MCF 10A (cell line): ENCODE measurements at regions not wholly inside any gene's neighbourhood (a gene's known extent, or its start where the extent isn't known, plus 50 kb on each side); places are given as distances from the start of the nearest gene placed in this dataset.
A peak's percentile ranks its signal among the peaks of the same experiment; 100 is the strongest.

Experiments
- BruUV-seq: library from RNA; stranded (reverse); fragments of 400-500 nt; replicated peaks from 2 replicates; lab custom pipeline; 2021; lab: Mats Ljungman, UMichigan
- CTCF ChIA-PET: fragments of 300-600 bp; sonication (Branson Sonifier 250); formaldehyde crosslinking; extraction: SDS; loops from one replicate; lab custom pipeline; 2021; ENCODE audit warnings: antibody characterized with exemption, inconsistent platforms; lab: Yijun Ruan, JAX
- POLR2A ChIA-PET: fragments of 300-600, 350-650 bp; sonication (Branson Sonifier 250); formaldehyde crosslinking; extraction: SDS; loops from one replicate; lab custom pipeline; 2020; ENCODE audit warnings: antibody characterized with exemption, inconsistent platforms; lab: Yijun Ruan, JAX
- DNase-seq: peaks from one replicate; pipeline ENCODE4 v3.0.0-alpha.2; 2018; ENCODE audit not compliant: unreplicated experiment
- H3K27ac Mint-ChIP-seq: one replicate; pipeline ENCODE4 v1.8.0; 2022; ENCODE audit warnings: mild to moderate bottlenecking, low read depth, mixed read lengths; ENCODE audit not compliant: unreplicated experiment
- H3K27me3 Mint-ChIP-seq: one replicate; pipeline ENCODE4 v1.8.0; 2022; ENCODE audit warnings: mixed read lengths; ENCODE audit not compliant: insufficient read depth, unreplicated experiment
- H3K36me3 Mint-ChIP-seq: one replicate; pipeline ENCODE4 v1.8.0; 2022; ENCODE audit warnings: mild to moderate bottlenecking, moderate library complexity, mixed read lengths; ENCODE audit not compliant: insufficient read depth, unreplicated experiment
- H3K4me1 Mint-ChIP-seq: one replicate; pipeline ENCODE4 v1.8.0; 2022; ENCODE audit warnings: mixed read lengths; ENCODE audit not compliant: insufficient read depth, unreplicated experiment
- H3K4me3 Mint-ChIP-seq: one replicate; pipeline ENCODE4 v1.8.0; 2022; ENCODE audit warnings: mild to moderate bottlenecking, moderate library complexity, mixed read lengths; ENCODE audit not compliant: unreplicated experiment
- H3K9me3 Mint-ChIP-seq: one replicate; pipeline ENCODE4 v1.8.0; 2022; ENCODE audit warnings: mixed read lengths; ENCODE audit not compliant: unreplicated experiment
- intact Hi-C: fragments of 100-400 bp; cut with micrococcal nuclease; formaldehyde crosslinking; loops from 2 replicates; pipeline ENCODE4 v1.14.1; 2022
- TF ChIP-seq, protein P1 (sequence below): fragments of 200-600 bp; IDR thresholded peaks from one replicate; pipeline ENCODE4 v1.8.0; 2022; ENCODE audit warnings: antibody characterized with exemption, mild to moderate bottlenecking; ENCODE audit not compliant: unreplicated experiment

DNA sequence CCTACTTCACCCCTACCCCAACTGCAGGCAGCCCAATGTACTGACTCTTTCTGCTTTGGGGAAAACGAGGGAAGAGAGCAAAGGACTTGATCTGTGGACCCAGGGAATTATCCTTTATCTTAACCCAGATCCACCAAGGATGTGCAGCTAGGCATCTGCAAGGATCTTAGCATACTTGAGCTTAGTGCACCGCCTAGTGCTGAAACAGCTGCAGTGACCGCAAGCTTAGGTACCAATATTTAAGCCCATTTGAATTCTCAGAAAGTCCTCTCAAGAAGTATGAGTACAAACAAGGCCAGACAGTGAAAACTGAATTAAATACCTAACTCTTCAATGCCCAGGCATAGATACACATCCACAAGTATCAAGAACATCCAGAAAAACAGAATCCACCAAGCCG lies 576.7 kb upstream of the ADAMTS16 start:
- peaks cover 46% of the 10 kb centered on the region for H3K9me3 Mint-ChIP-seq
- H3K4me1 Mint-ChIP-seq: no peaks in the 10 kb centered on the region
- ChIA-PET POLR2A (no interaction called here), CTCF (interaction anchor here (0.7 kb wide), 1 partner anchor 532 kb away, joined by 3 read pairs; no protein-coding TSS in a partner anchor)
- no TSS peak for BruUV-seq
- peak; percentile 20 for DNase-seq
- TF ChIP-seq, protein P1, sequence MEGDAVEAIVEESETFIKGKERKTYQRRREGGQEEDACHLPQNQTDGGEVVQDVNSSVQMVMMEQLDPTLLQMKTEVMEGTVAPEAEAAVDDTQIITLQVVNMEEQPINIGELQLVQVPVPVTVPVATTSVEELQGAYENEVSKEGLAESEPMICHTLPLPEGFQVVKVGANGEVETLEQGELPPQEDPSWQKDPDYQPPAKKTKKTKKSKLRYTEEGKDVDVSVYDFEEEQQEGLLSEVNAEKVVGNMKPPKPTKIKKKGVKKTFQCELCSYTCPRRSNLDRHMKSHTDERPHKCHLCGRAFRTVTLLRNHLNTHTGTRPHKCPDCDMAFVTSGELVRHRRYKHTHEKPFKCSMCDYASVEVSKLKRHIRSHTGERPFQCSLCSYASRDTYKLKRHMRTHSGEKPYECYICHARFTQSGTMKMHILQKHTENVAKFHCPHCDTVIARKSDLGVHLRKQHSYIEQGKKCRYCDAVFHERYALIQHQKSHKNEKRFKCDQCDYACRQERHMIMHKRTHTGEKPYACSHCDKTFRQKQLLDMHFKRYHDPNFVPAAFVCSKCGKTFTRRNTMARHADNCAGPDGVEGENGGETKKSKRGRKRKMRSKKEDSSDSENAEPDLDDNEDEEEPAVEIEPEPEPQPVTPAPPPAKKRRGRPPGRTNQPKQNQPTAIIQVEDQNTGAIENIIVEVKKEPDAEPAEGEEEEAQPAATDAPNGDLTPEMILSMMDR: no peak
- intact Hi-C loops: no loop called here
- no peak overlapping the region for H3K4me3 Mint-ChIP-seq
- H3K27ac Mint-ChIP-seq: no peak overlapping the region
- no peaks in the 10 kb centered on the region for H3K27me3 Mint-ChIP-seq
- H3K36me3 Mint-ChIP-seq: no peaks in the 10 kb centered on the region

DNA sequence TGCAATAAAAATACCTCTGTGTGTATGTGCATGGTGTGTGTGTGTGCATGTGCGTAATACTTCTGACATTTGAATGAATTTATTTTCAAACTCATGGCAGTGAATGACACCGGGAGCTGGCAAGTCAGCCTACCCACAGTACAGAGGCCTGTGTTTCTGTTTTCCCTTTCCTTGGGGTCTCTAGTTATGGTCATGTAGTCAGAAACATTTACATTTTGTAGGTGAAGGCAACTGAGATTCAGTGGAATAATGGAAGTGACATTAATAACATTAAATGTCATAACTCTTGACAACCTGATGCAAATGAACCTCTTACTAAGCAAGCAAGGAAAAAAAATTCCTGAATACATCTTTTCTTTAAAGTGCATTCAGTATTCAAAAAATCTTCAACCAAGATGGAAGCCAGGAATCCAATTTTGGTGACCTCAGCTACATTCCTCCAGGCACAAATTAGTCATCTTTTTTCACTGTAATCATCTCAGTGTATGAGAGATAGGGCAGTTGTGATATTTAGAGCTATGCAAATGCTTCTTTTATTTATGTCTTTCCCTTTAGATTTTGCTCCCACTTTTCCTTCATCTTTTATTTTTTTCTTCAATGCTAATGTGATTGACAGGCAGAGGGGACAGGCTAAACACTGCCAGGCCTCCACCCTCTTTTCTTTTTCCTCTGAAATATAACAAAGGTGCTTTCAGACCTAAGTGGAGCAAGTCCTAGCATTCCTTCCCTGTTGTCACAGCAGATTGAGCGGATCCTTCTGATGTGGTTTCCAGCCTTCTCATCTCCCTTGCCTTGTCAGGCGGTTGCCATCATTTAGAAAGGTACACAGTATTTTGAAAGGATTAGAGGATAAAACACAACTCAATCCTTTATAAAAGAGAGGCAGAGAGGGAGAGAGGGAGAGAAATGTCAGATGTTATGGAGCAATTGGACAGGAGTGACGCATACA lies 569.8 kb upstream of the ADAMTS16 start:
- no peak overlapping the region for H3K27ac Mint-ChIP-seq
- no peak for DNase-seq
- peaks cover 15% of the 10 kb centered on the region for H3K9me3 Mint-ChIP-seq
- no peaks in the 10 kb centered on the region for H3K27me3 Mint-ChIP-seq
- H3K4me3 Mint-ChIP-seq: no peak overlapping the region
- ChIA-PET POLR2A (no interaction called here), CTCF (no interaction called here)
- TF ChIP-seq, protein P1: no peak
- no peaks in the 10 kb centered on the region for H3K4me1 Mint-ChIP-seq
- H3K36me3 Mint-ChIP-seq: no peaks in the 10 kb centered on the region
- intact Hi-C loops: no loop called here
- no TSS peak for BruUV-seq

DNA sequence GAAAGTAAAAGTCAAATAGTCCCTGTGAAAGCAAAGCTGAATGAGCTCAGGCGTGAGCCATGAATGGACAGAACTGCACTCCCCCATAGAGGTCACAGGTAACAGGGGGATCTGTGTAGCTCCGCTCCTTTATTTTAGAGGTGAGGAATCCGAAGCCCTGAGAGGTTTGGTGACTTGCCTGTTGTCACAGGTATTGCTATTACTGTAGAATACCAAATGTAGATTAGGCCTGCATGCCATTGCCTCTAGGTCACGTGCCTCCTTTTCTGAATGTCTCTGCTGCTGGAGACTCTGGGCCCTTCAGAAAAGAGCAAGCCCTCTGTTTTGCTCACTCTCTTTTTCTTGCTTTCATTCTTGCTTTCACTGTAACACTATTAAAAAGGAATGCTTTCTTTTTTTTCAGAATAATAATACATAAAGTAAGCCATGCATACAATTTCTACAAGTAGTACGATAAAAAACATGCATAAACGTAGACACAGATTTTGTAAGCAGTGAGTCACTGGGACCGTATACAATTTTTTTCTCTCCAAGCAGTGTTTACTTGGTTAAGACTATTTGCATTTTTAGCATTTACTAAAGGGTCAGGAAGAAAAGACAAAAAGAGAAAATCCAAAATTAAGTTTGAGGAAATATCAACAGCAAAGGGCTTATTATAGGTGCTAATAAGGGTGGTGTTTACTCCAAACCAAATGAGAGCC lies 568.7 kb upstream of the ADAMTS16 start:
- DNase-seq: peak; percentile 24
- H3K27me3 Mint-ChIP-seq: no peaks in the 10 kb centered on the region
- CTCF ChIA-PET: no interaction called here

More for the DNA sequence above, 568.7 kb upstream of the ADAMTS16 start:
- H3K36me3 Mint-ChIP-seq: no peaks in the 10 kb centered on the region
- no TSS peak for BruUV-seq
- peaks cover 8% of the 10 kb centered on the region for H3K9me3 Mint-ChIP-seq
- no peak overlapping the region for H3K27ac Mint-ChIP-seq
- intact Hi-C loops: no loop called here
- POLR2A ChIA-PET: no interaction called here
- TF ChIP-seq, protein P1: no peak
- H3K4me1 Mint-ChIP-seq: no peaks in the 10 kb centered on the region
- H3K4me3 Mint-ChIP-seq: no peak overlapping the region
